ENCODE measurements at regions not wholly inside any gene's neighbourhood (a gene's known extent, or its start where the extent isn't known, plus 50 kb on each side); places are given as distances from the start of the nearest gene placed in this dataset.

DNA sequence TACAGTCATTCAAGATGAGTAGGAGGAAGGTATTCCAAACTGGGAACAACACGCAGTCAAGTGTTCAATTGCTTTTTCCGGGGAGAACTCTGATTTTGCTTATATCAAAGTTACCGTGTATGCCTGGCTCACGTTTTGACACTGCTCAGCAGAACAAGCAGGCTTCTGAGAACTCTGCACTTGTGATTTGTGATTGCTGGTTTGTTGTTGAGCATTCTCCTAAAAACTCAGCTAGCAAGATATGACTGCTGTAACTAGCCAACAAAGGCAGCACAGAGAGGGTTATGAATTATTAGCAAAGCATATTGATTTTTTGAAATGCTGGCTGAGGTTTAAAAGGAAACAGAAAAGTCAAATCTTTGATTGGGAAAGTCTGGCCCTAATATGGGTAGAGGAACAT, 151.7 kb downstream of the ZPLD1 start:
- TF ChIP-seq, protein P1, sequence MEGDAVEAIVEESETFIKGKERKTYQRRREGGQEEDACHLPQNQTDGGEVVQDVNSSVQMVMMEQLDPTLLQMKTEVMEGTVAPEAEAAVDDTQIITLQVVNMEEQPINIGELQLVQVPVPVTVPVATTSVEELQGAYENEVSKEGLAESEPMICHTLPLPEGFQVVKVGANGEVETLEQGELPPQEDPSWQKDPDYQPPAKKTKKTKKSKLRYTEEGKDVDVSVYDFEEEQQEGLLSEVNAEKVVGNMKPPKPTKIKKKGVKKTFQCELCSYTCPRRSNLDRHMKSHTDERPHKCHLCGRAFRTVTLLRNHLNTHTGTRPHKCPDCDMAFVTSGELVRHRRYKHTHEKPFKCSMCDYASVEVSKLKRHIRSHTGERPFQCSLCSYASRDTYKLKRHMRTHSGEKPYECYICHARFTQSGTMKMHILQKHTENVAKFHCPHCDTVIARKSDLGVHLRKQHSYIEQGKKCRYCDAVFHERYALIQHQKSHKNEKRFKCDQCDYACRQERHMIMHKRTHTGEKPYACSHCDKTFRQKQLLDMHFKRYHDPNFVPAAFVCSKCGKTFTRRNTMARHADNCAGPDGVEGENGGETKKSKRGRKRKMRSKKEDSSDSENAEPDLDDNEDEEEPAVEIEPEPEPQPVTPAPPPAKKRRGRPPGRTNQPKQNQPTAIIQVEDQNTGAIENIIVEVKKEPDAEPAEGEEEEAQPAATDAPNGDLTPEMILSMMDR (IDR thresholded peaks at IDR 0.05; ENCODE audit: control extremely low read depth in 1 of 3, insufficient read depth in 1 of 3, low read depth in 1 of 3, low read length in 3 of 3) = no peak
- TF ChIP-seq EP300 (IDR thresholded peaks at IDR 0.05; ENCODE audit: borderline replicate concordance in 1 of 2, low read depth in 2 of 2, low read length in 2 of 2) (no peak), RXRA (IDR thresholded peaks at IDR 0.05; ENCODE audit: insufficient read depth, low read depth, low read length) (no peak), POLR2AphosphoS5 (IDR thresholded peaks at IDR 0.05; ENCODE audit: low read depth, low read length) (no peak), TBP (IDR thresholded peaks at IDR 0.05; ENCODE audit: low read depth, low read length) (no peak), USF2 (IDR thresholded peaks at IDR 0.05; ENCODE audit: low read length) (no peak), POLR2A (IDR thresholded peaks at IDR 0.05; ENCODE audit: control extremely low read depth in 1 of 2, low read depth in 2 of 2, low read length in 2 of 2) (no peak), CHD1 (IDR thresholded peaks at IDR 0.05; ENCODE audit: low read depth, low read length) (no peak)
